ENCODE measurements at regions not wholly inside any gene's neighbourhood (a gene's known extent, or its start where the extent isn't known, plus 50 kb on each side); places are given as distances from the start of the nearest gene placed in this dataset.

GRCh38 chr14:98348505-98348904 is 923.5 kb downstream of the BCL11B start:
- TF ChIP-seq CTCF (IDR thresholded peaks at IDR 0.05; ENCODE audit: extremely low read depth in 1 of 2, insufficient read depth in 1 of 2, low read depth in 1 of 2, low read length in 2 of 2) (no peak), EZH2 (IDR thresholded peaks at IDR 0.05; ENCODE audit: borderline replicate concordance, low read depth, low read length, severe bottlenecking) (no peak), POLR2A (IDR thresholded peaks at IDR 0.05; ENCODE audit: low read depth, low read length) (no peak)
